Occipital lobe (tissue), 1 donor: ENCODE measurements at regions not wholly inside any gene's neighbourhood (a gene's known extent, or its start where the extent isn't known, plus 50 kb on each side); places are given as distances from the start of the nearest gene placed in this dataset.
"Not testable (repeated sequence)": the region's sequence is repeated elsewhere in the genome, so short reads cannot be mapped to it uniquely, and the experiment has no call there.

Experiments used
- DNase-seq: peaks from one replicate; lab custom pipeline; 2025; lab: John Stamatoyannopoulos, UW

DNA sequence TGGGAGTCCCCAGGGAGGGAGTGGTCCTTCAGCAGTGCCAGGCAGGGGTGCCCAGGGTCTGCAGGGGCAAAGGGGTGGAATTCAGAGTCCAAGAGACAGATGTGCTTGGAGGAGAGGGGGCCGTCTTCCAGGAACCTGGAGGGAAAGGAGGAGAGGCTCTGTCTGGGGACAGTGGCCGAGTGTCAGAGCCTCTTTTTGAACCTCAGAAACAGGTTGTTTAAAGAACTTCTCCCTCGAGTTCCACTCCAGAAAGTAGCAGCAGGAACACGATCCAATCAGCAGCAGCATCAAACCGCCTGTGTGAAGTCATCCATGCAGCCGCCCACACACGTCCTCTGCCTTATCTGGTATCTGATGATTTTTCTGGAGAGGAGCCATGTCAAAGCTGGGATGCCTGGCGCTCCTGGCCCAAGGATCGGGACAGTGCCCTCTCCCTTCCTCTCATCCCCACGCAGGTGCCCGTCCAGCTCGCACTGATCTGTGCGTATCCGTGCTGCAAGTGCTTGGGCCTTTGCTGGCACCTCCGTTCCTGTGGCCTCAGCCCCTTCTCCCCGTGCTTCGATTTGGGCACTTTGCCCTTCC is 205.1 kb downstream of the NDUFA10 start:
- no peak for DNase-seq

- no peak for DNase-seq
These were observed 205.8 kb downstream of the NDUFA10 start for GRCh38 chr2:239819091-239819973.

DNA sequence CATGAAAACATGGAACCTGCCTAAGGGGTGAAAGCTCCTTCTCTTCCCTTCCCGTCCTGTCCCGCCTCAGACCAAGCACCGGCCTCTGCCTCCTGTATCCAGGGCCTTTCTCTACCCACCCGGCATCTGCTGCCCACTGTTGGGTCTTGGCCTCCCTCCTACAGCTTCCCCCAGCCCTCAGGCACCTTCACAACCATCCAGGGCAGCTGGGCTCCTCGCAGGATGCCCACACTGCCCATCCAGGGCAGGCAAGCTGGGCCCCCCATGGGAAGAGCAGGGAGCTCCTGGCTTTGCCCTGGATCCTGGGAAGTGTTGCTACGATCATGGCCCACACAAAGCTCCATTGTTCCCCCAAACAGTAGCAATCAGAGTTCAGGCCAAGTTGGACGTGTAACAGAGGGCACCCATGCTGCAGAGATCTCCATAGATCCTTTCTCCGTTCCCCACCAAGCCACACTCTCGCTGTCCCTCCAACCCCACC is 206.6 kb downstream of the NDUFA10 start:
- DNase-seq: no peak

DNA sequence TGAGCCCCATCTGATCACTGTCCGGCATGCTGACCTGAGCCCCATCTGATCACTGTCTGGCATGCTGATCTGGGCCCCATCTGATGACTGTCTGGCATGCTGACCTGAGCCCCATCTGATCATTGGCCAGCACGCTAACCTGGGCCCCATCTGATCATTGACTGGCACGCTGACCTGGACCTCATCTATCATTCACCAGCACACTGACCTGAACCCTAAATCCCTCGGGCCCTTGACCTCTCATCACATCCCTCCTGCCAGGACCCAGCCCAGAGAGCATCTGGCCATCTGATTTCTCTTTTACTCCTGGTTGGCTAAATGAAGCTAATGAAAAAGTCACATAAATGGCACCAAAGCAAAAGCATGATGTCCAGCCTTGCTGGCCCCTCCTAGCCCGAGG is 207.1 kb downstream of the NDUFA10 start:
- DNase-seq: no peak

GRCh38 chr2:239817468-239818031 is 207.6 kb downstream of the NDUFA10 start:
- not testable (repeated sequence) for DNase-seq

DNA sequence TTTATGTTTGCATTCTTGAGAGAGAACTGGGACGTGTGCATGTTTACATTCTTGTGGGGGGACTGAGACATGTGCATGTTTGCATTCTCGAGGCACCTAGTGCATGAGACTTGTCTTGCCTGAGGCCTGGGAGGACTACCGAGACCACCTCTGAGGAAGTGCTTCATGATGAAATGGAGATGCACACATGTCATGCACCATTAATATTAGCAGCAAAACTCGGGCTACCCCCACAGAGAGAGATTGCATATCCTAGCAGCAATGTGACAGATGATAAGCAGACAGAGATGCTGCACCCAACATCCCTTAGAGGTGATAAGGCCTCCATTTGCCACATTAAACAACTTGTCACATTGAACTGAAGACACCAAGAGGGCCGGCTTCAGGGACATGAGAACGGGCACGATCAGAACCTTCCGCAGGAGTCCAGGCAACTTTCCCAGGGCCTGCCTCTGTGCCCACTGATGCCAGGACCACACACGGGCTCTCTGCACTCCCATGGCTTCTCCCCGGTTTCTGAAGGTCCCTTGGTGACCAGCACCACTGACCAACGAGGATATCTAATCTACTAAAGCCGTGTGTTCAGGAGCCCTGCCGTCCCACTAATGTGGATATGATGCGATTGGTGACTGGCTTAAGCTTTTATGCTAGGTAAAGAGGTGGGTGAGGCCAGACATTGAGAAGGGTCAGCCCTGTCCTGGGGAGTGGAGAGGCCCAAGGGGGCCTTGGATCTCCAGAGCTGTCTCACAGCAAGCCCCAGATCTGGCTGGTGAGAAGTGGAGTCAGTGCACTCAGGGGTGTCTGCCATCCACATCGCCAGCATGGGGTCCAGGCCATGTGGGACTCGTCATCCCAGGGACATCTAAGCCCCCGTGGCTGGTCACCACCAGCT is 208.3 kb downstream of the NDUFA10 start:
- DNase-seq: no peak

DNA sequence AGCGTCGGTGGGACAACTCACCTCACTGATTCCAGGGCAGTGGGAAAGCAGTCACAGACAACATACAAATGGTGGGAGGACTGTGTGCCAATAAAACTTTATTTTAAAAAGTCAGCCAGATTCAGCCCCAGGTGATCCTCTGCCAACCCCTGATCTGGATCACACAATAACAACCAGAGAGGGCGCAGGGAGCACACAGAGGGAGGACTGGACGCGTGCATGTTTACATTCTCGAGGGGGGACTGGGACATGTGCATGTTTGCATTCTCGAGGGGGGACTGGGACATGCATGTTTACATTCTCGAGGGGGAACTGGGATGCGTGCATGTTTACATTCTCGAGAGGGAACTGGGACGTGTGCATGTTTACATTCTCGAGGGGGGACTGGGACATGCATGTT is 209.5 kb downstream of the NDUFA10 start:
- DNase-seq: no peak

- DNase-seq: no peak
These were observed 210.1 kb downstream of the NDUFA10 start for GRCh38 chr2:239814861-239815601.

- DNase-seq: no peak
These were observed 210.9 kb downstream of the NDUFA10 start for GRCh38 chr2:239814116-239814860.

DNA sequence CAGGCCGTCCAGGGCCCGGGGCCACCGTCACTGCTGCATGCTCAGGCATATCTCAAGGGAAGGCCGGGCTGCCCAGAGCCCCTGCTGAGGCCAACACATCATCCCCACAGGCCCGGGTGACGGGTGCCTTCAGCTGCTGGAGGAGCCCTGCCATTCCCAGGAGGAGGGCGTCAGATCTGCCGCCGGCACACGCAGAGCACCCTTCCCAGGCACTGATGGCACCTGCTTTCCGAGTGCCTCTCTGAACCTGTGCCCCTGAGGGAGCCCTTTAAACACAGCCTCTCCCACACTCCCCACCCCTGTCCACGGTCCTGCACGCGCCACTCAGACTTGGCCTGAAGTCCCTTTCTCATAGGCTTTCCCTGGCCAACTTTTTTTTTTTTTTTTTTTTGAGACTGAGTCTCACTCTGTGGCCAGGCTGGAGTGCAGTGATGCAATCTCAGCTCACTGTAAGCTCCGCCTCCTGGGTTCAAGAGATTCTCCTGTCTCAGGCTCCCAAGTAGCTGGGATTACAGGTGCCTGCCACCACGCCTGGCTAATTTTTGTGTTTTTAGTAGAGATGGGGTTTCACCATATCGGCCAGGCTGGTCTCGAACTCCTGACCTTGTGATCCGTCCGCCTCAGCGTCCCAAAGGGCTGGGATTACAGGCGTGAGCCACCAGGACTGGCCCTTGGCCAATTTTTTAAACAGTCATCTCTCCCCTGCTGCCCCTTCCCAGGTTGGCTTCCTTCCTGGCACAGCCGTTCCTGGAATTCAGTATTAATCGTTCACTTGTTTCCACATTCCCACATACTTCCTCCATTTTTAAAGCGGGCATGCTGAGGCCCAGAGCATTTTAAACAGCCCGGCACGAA is 211.7 kb downstream of the NDUFA10 start:
- no peak for DNase-seq

DNA sequence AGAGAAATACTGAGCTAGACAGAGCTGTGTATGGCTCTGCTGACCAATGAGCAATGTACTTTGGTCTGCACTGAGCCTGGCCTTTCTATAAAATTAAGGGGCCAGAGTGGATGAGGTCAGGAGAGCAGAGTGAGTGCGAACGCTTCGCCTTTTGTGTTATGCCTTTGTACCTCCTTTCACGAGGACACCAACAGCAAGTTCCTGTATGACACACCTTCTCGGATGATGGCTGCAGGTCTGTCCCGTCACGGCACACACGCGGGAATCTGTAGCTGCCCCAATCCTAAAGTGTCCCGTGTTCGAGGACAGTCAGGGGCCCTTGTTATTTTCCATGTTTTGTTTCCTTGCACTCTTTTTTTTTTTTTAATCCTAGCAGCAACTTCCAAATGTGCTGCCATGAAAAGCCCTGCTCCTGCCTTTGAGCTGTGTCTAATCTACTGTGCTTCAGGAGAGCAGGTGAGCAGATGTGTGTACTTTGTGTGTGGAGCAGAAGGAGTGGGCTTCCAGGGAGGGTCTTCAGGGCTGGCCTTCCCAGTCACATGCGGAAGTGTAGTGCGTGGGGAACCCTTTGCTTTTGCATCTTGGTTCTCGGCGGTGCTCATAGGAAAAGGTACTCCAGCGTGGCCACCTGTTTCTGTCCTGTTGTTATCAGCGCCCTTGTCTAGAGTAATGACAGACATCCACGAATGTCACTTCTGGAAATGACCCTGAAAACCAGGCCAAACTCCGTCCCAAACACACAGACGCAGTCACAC is 213.2 kb downstream of the NDUFA10 start:
- no peak for DNase-seq

DNA sequence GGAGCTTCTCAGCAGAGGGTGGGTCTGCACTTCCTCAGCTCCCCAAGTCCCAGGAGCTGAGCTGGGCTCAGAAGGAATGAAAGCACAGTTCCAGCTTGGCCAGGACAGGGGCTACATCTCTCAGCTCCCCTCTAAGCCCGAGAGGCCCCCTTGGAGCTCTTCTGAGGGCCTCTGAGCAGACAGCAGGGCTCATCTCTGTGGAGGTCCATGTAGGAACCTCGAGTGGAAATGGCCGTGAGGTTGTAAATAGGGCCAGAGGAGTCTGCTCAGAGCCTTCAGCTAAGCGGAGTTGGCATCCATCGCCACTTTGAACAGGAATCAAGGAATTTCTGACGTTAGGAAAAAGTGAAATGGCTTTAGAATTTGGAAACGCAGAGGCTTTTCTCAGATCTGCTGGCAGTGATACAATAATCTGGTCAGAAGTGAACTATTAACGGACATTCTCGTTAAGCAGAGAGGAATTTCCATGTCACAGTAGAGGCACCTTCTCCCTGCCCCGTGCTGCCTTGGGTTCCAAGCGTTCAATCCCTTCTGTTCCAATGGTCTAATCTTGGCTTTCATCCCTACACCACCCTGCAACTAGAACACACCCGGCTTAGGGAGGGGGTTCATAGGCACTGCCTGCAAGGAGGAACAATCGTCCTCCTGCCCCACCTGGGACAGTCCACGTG is 213.9 kb downstream of the NDUFA10 start:
- no peak for DNase-seq

GRCh38 chr2:239809391-239809790 is 215.8 kb downstream of the NDUFA10 start:
- DNase-seq: no peak

DNA sequence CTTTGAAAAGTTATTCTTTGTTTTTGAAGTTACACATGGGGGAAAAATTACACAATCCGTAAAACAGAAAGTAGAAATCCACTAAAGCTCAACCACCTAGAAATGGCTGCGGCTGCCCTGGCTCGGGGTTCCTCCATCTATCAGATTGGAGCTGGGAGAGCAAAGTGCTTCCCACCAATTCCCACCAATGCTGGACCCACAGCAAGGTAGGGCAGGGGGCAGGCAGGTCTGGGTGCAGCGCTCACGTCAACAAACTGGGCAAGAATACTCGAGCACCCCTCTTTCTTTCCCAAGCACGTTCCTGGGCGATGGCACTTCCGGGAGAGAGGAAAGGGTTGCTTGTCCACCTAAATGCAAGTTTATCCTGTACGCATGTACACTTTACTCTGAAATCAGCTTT is 217.6 kb downstream of the NDUFA10 start:
- DNase-seq: no peak

DNA sequence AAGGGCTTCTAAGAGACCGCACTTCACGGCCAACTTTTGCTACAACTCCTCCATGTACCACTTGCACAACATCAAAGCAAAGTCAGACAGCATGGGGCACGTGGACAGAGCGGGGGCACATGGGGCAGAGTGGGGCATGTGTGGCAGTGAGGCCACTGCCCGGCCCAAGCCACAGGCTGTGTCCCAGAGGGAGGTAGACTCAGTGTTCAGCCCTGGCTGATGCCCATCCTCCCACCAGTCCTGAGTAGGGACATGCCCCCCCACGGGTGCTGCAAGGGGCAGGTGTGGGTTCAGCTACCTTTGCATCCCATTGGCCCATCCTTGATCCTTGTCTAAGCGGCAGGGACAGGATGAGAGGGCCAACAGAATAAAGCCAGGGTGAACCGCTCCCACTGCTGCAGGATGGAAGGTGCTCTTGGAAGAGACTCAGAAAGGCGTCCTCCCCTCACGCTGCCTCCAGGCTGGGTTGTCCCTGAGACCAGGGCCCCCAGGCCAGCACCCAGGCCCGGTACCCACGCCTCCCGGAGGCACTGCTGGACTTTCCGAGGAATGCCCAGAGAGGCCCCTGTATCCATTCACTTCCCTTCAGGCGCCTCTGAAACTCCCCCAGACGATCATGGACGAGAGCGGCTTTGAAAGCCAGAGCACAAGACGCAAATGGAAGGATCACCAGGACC is 218.2 kb downstream of the NDUFA10 start:
- no peak for DNase-seq

- DNase-seq: no peak
These were observed 218.9 kb downstream of the NDUFA10 start for GRCh38 chr2:239806276-239806675.

DNA sequence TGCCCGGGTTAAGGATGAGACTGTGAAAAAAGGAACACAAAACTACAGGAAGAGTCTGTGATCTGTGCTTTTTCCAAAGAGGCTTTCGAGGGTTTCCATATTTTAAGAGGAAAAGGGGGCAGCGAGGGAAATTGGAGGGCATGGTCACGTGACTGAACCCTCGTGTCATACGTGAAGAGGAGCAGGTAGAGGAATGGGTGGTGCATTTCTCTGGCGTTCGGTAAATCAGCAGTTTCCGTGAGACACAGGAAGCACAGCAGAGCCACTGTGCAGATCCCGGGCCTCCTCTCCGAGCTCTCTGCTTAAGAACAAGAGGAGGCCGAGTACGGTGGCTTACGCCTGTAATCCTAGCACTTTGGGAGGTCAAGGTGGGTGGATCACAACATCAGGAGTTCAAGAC is 219.7 kb downstream of the NDUFA10 start:
- no peak for DNase-seq

GRCh38 chr2:239805043-239805329 is 220.2 kb downstream of the NDUFA10 start:
- no peak for DNase-seq
